ENCODE measurements at regions not wholly inside any gene's neighbourhood (a gene's known extent, or its start where the extent isn't known, plus 50 kb on each side); places are given as distances from the start of the nearest gene placed in this dataset.
A peak's percentile ranks its signal among the peaks of the same experiment; 100 is the strongest.

GRCh38 chr9:96027251-96028131, 152.0 kb downstream of the ERCC6L2 start:
- H3K27ac Mint-ChIP-seq (ENCODE audit: low read depth), result peak overlapping the region; percentile 86
- peaks cover 67% of the 10 kb centered on the region for H3K27me3 Mint-ChIP-seq
- ATAC-seq (replicated peaks; ENCODE audit: extremely low read depth, poor library complexity, severe bottlenecking) (peak; percentile 19), DNase-seq (ENCODE audit: low spot score in 2 of 2) (no peak)
- peaks cover 6% of the 10 kb centered on the region for H3K36me3 Mint-ChIP-seq (ENCODE audit: insufficient read depth)
- H3K4me1 Mint-ChIP-seq, result peaks cover 42% of the 10 kb centered on the region
- H3K4me3 Mint-ChIP-seq, result peak overlapping the region; percentile 67
- peaks cover 6% of the 10 kb centered on the region for H3K9me3 Mint-ChIP-seq

- H3K4me1 Mint-ChIP-seq, result peaks cover 49% of the 10 kb centered on the region
- H3K27ac Mint-ChIP-seq (ENCODE audit: low read depth), result no peak overlapping the region
- DNase-seq (ENCODE audit: low spot score in 2 of 2) (no peak), ATAC-seq (replicated peaks; ENCODE audit: extremely low read depth, poor library complexity, severe bottlenecking) (no peak)
- peaks cover 4% of the 10 kb centered on the region for H3K36me3 Mint-ChIP-seq (ENCODE audit: insufficient read depth)
- peak overlapping the region; percentile 67 for H3K4me3 Mint-ChIP-seq
- peaks cover 6% of the 10 kb centered on the region for H3K9me3 Mint-ChIP-seq
- peaks cover 69% of the 10 kb centered on the region for H3K27me3 Mint-ChIP-seq
Observed at GRCh38 chr9:96026655-96027213, 151.2 kb downstream of the ERCC6L2 start.

GRCh38 chr9:96025995-96026602, 150.6 kb downstream of the ERCC6L2 start:
- peak overlapping the region; percentile 34 for H3K4me3 Mint-ChIP-seq
- H3K4me1 Mint-ChIP-seq, result peaks cover 52% of the 10 kb centered on the region
- ATAC-seq (replicated peaks; ENCODE audit: extremely low read depth, poor library complexity, severe bottlenecking) (no peak), DNase-seq (ENCODE audit: low spot score in 2 of 2) (no peak)
- peaks cover 69% of the 10 kb centered on the region for H3K27me3 Mint-ChIP-seq
- H3K9me3 Mint-ChIP-seq, result peaks cover 6% of the 10 kb centered on the region
- H3K27ac Mint-ChIP-seq (ENCODE audit: low read depth), result no peak overlapping the region
- peaks cover 4% of the 10 kb centered on the region for H3K36me3 Mint-ChIP-seq (ENCODE audit: insufficient read depth)

GRCh38 chr9:96023486-96023885, 148.0 kb downstream of the ERCC6L2 start:
- Mint-ChIP-seq H3K9me3 (peaks cover 6% of the 10 kb centered on the region), H3K4me3 (no peak overlapping the region), H3K27ac (ENCODE audit: low read depth) (peak overlapping the region; percentile 96), H3K4me1 (peaks cover 64% of the 10 kb centered on the region), H3K27me3 (peaks cover 79% of the 10 kb centered on the region), H3K36me3 (ENCODE audit: insufficient read depth) (peaks cover 11% of the 10 kb centered on the region)
- no peak for ATAC-seq (replicated peaks; ENCODE audit: extremely low read depth, poor library complexity, severe bottlenecking)
- DNase-seq (ENCODE audit: low spot score in 2 of 2), result no peak

GRCh38 chr9:96022445-96023051, 147.1 kb downstream of the ERCC6L2 start:
- peak overlapping the region; percentile 96 for H3K27ac Mint-ChIP-seq (ENCODE audit: low read depth)
- peaks cover 6% of the 10 kb centered on the region for H3K9me3 Mint-ChIP-seq
- no peak for DNase-seq (ENCODE audit: low spot score in 2 of 2)
- H3K36me3 Mint-ChIP-seq (ENCODE audit: insufficient read depth), result peaks cover 9% of the 10 kb centered on the region
- H3K4me3 Mint-ChIP-seq, result peak overlapping the region; percentile 84
- peaks cover 70% of the 10 kb centered on the region for H3K27me3 Mint-ChIP-seq
- no peak for ATAC-seq (replicated peaks; ENCODE audit: extremely low read depth, poor library complexity, severe bottlenecking)
- peaks cover 61% of the 10 kb centered on the region for H3K4me1 Mint-ChIP-seq

- Mint-ChIP-seq H3K9me3 (peaks cover 4% of the 10 kb centered on the region), H3K4me3 (peak overlapping the region; percentile 85), H3K4me1 (peaks cover 65% of the 10 kb centered on the region), H3K27me3 (peaks cover 63% of the 10 kb centered on the region), H3K36me3 (ENCODE audit: insufficient read depth) (peaks cover 8% of the 10 kb centered on the region), H3K27ac (ENCODE audit: low read depth) (peak overlapping the region; percentile 96)
- ATAC-seq (replicated peaks; ENCODE audit: extremely low read depth, poor library complexity, severe bottlenecking) (peak; percentile 17), DNase-seq (ENCODE audit: low spot score in 2 of 2) (no peak)
Observed at GRCh38 chr9:96021551-96022444, 146.3 kb downstream of the ERCC6L2 start.

GRCh38 chr9:96020792-96021550, 145.5 kb downstream of the ERCC6L2 start:
- peak in 1 of 2 donors; percentile 22 for DNase-seq (ENCODE audit: low spot score in 2 of 2)
- ATAC-seq (replicated peaks; ENCODE audit: extremely low read depth, poor library complexity, severe bottlenecking), result peak; percentile 54
- H3K27me3 Mint-ChIP-seq, result peaks cover 54% of the 10 kb centered on the region

GRCh38 chr9:96020300-96020791, 144.9 kb downstream of the ERCC6L2 start:
- peaks cover 61% of the 10 kb centered on the region for H3K4me1 Mint-ChIP-seq
- H3K4me3 Mint-ChIP-seq, result peak overlapping the region; percentile 85
- peaks cover 48% of the 10 kb centered on the region for H3K27me3 Mint-ChIP-seq
- H3K36me3 Mint-ChIP-seq (ENCODE audit: insufficient read depth), result peaks cover 8% of the 10 kb centered on the region
- ATAC-seq (replicated peaks; ENCODE audit: extremely low read depth, poor library complexity, severe bottlenecking) (no peak), DNase-seq (ENCODE audit: low spot score in 2 of 2) (no peak)
- H3K27ac Mint-ChIP-seq (ENCODE audit: low read depth), result peak overlapping the region; percentile 67
- H3K9me3 Mint-ChIP-seq, result no peaks in the 10 kb centered on the region

More at GRCh38 chr9:96020792-96021550, 145.5 kb downstream of the ERCC6L2 start:
- H3K27ac Mint-ChIP-seq (ENCODE audit: low read depth), result peak overlapping the region; percentile 87
- no peaks in the 10 kb centered on the region for H3K9me3 Mint-ChIP-seq
- H3K4me3 Mint-ChIP-seq, result peak overlapping the region; percentile 85
- peaks cover 64% of the 10 kb centered on the region for H3K4me1 Mint-ChIP-seq
- peaks cover 8% of the 10 kb centered on the region for H3K36me3 Mint-ChIP-seq (ENCODE audit: insufficient read depth)
